PC-9 (cell line): ENCODE measurements at regions not wholly inside any gene's neighbourhood (a gene's known extent, or its start where the extent isn't known, plus 50 kb on each side); places are given as distances from the start of the nearest gene placed in this dataset.

Experiments used
- BruUV-seq: library from RNA; stranded (reverse); fragments of 400-500 nt; replicated peaks from 2 replicates; lab custom pipeline; 2021; lab: Mats Ljungman, UMichigan
- CTCF ChIA-PET: fragments of 300-600 bp; sonication (Branson Sonifier 250); formaldehyde crosslinking; loops from one replicate; lab custom pipeline; 2022; ENCODE audit warnings: antibody characterized with exemption; lab: Charles Lee
- POLR2A ChIA-PET: fragments of 300-600 bp; sonication (Branson Sonifier 250); formaldehyde crosslinking; loops from one replicate; lab custom pipeline; 2022; ENCODE audit warnings: antibody characterized with exemption; ENCODE audit not compliant: unreplicated experiment; lab: Charles Lee
- DNase-seq, 2 experiments: peaks; one replicate each; pipeline versions ENCODE4 v3.0.0 to v3.0.0-alpha.2; 2015 to 2022; ENCODE audit warnings: mixed read lengths in 1 of 2
- H2AFZ ChIP-seq: fragments of 200-600 bp; sonication (generic); 2 replicates; pipeline ENCODE4 v1.8.1; 2017; ENCODE audit warnings: antibody characterized with exemption
- H3F3A ChIP-seq: fragments of 200-600 bp; sonication (generic); 2 replicates; pipeline ENCODE4 v1.8.1; 2017; ENCODE audit warnings: antibody characterized with exemption, mild to moderate bottlenecking, low read depth; ENCODE audit not compliant: insufficient read depth
- H3K27ac ChIP-seq: fragments of 200-600 bp; sonication (generic); 2 replicates; pipeline ENCODE4 v1.6.1; 2016; ENCODE audit warnings: mixed run types
- H3K27me3 ChIP-seq: fragments of 200-600 bp; sonication (generic); 2 replicates; pipeline ENCODE4 v1.6.1; 2016; ENCODE audit warnings: low read depth, mixed run types; ENCODE audit not compliant: insufficient read depth
- H3K36me3 ChIP-seq: fragments of 200-600 bp; sonication (generic); 2 replicates; pipeline ENCODE4 v1.6.1; 2016; ENCODE audit warnings: low read depth, mixed run types
- H3K4me1 ChIP-seq: fragments of 200-600 bp; sonication (generic); replicated peaks from 2 replicates; pipeline ENCODE4 v1.6.1; 2016; ENCODE audit warnings: mixed run types; ENCODE audit not compliant: insufficient read depth
- H3K4me2 ChIP-seq: fragments of 200-600 bp; sonication (generic); 2 replicates; pipeline ENCODE4 v1.6.1; 2017; ENCODE audit warnings: mixed run types
- H3K4me3 ChIP-seq: fragments of 200-600 bp; sonication (generic); 2 replicates; pipeline ENCODE4 v1.6.1; 2016; ENCODE audit warnings: mixed run types
- H3K79me2 ChIP-seq: fragments of 200-600 bp; sonication (generic); 2 replicates; pipeline ENCODE4 v1.6.1; 2017; ENCODE audit warnings: low read depth, mixed run types
- H3K9me2 ChIP-seq: fragments of 200-600 bp; sonication (generic); 2 replicates; pipeline ENCODE4 v1.8.1; 2017; ENCODE audit warnings: mild to moderate bottlenecking; ENCODE audit not compliant: insufficient read depth
- H3K9me3 ChIP-seq: fragments of 200-600 bp; sonication (generic); 2 replicates; pipeline ENCODE4 v1.8.1; 2016; ENCODE audit warnings: low read depth; ENCODE audit not compliant: insufficient read depth
- H4K20me1 ChIP-seq: fragments of 200-600 bp; sonication (generic); 2 replicates; pipeline ENCODE4 v1.8.1; 2017; ENCODE audit not compliant: insufficient read depth
- CTCF ChIP-seq: fragments of 200-600 bp; sonication (generic); conservative IDR thresholded peaks from 2 replicates; pipeline ENCODE4 v1.6.1; 2017; ENCODE audit warnings: mixed run types, antibody characterized with exemption, mild to moderate bottlenecking, moderate library complexity
- EZH2 ChIP-seq: fragments of 200-600 bp; sonication (generic); IDR thresholded peaks from 2 replicates; pipeline ENCODE4 v1.8.0; 2017; ENCODE audit warnings: antibody characterized with exemption, low read depth
- intact Hi-C: fragments of 100-400 bp; cut with micrococcal nuclease; formaldehyde crosslinking; loops from one replicate; pipeline ENCODE4 v1.10.0; 2022; ENCODE audit not compliant: unreplicated experiment

GRCh38 chr5:159545156-159545555 is 214.9 kb upstream of the IL12B start:
- H3K4me3 ChIP-seq, result no peak overlapping the region
- TF ChIP-seq CTCF, result no peak
- TF ChIP-seq EZH2, result no peak
- no peak overlapping the region for H3K4me2 ChIP-seq
- DNase-seq, result no peak
- H3K79me2 ChIP-seq, result no peaks in the 10 kb centered on the region
- H4K20me1 ChIP-seq, result no peaks in the 10 kb centered on the region
- H3K27ac ChIP-seq, result no peak overlapping the region
- H3K36me3 ChIP-seq, result no peaks in the 10 kb centered on the region
- CTCF ChIA-PET, result no interaction called here
- BruUV-seq, result no TSS peak
- H3K27me3 ChIP-seq, result no peaks in the 10 kb centered on the region
- no peaks in the 10 kb centered on the region for H3K9me3 ChIP-seq
- POLR2A ChIA-PET, result no interaction called here
- no peak overlapping the region for H2AFZ ChIP-seq
- 0 out of 2 replicates have a peak, but pooled peaks cover 4% of the 10 kb centered on the region for H3F3A ChIP-seq
- intact Hi-C loops, result no loop called here
- no peaks in the 10 kb centered on the region for H3K9me2 ChIP-seq
- H3K4me1 ChIP-seq, result peaks cover 12% of the 10 kb centered on the region

GRCh38 chr5:159547466-159548195 is 217.3 kb upstream of the IL12B start:
- H3K4me3 ChIP-seq, result no peak overlapping the region
- ChIA-PET CTCF (no interaction called here), POLR2A (no interaction called here)
- H4K20me1 ChIP-seq, result no peaks in the 10 kb centered on the region
- H3K27ac ChIP-seq, result no peak overlapping the region
- intact Hi-C loops, result no loop called here
- no peak for DNase-seq
- H3K27me3 ChIP-seq, result no peaks in the 10 kb centered on the region
- no peaks in the 10 kb centered on the region for H3K9me2 ChIP-seq
- H3K36me3 ChIP-seq, result no peaks in the 10 kb centered on the region
- no TSS peak for BruUV-seq
- peaks cover 12% of the 10 kb centered on the region for H3K4me1 ChIP-seq
- no peak for TF ChIP-seq EZH2
- no peak for TF ChIP-seq CTCF
- no peak overlapping the region for H3K4me2 ChIP-seq
- 0 out of 2 replicates have a peak, but pooled peaks cover 4% of the 10 kb centered on the region for H3F3A ChIP-seq
- H2AFZ ChIP-seq, result no peak overlapping the region
- H3K9me3 ChIP-seq, result peaks cover 4% of the 10 kb centered on the region; the same call in 1 of the 2 replicates
- no peaks in the 10 kb centered on the region for H3K79me2 ChIP-seq

GRCh38 chr5:159548517-159548916 is 218.2 kb upstream of the IL12B start:
- H3K4me2 ChIP-seq, result no peak overlapping the region
- peaks cover 4% of the 10 kb centered on the region; the same call in 1 of the 2 replicates for H3K9me3 ChIP-seq
- intact Hi-C loops, result no loop called here
- POLR2A ChIA-PET, result no interaction called here
- no peaks in the 10 kb centered on the region for H3K27me3 ChIP-seq
- H3K9me2 ChIP-seq, result no peaks in the 10 kb centered on the region
- no peaks in the 10 kb centered on the region for H4K20me1 ChIP-seq
- H3K36me3 ChIP-seq, result no peaks in the 10 kb centered on the region
- CTCF ChIA-PET, result no interaction called here
- H3F3A ChIP-seq, result 0 out of 2 replicates have a peak, but pooled peaks cover 4% of the 10 kb centered on the region
- no peak for DNase-seq
- H3K4me1 ChIP-seq, result peaks cover 12% of the 10 kb centered on the region
- no peak overlapping the region for H3K4me3 ChIP-seq
- TF ChIP-seq EZH2 (no peak), CTCF (no peak)
- H3K27ac ChIP-seq, result no peak overlapping the region
- no peaks in the 10 kb centered on the region for H3K79me2 ChIP-seq
- no TSS peak for BruUV-seq
- no peak overlapping the region for H2AFZ ChIP-seq
